ENCODE measurements at regions not wholly inside any gene's neighbourhood (a gene's known extent, or its start where the extent isn't known, plus 50 kb on each side); places are given as distances from the start of the nearest gene placed in this dataset.

- no peak for DNase-seq
Measured at GRCh38 chr9:117546894-117547678, 132.2 kb upstream of the ASTN2 start.

- DNase-seq = no peak
Measured at GRCh38 chr9:117545846-117546245, 131.0 kb upstream of the ASTN2 start.

GRCh38 chr9:117543089-117543488, 128.2 kb upstream of the ASTN2 start:
- no peak for DNase-seq

- no peak for DNase-seq
Measured at GRCh38 chr9:117542021-117542420, 127.2 kb upstream of the ASTN2 start.

GRCh38 chr9:117541181-117541580, 126.3 kb upstream of the ASTN2 start:
- no peak for DNase-seq

- no peak for DNase-seq
Measured at GRCh38 chr9:117535973-117536372, 121.1 kb upstream of the ASTN2 start.

- no peak for DNase-seq
Measured at GRCh38 chr9:117535434-117535833, 120.6 kb upstream of the ASTN2 start.

GRCh38 chr9:117528225-117528624, 113.4 kb upstream of the ASTN2 start:
- DNase-seq = no peak

- no peak for DNase-seq
Measured at GRCh38 chr9:117526674-117527073, 111.8 kb upstream of the ASTN2 start.

GRCh38 chr9:117523531-117524153, 108.8 kb upstream of the ASTN2 start:
- no peak for DNase-seq

- no peak for DNase-seq
Measured at GRCh38 chr9:117521293-117521692, 106.4 kb upstream of the ASTN2 start.

- DNase-seq = no peak
Measured at GRCh38 chr9:117516676-117517632, 102.1 kb upstream of the ASTN2 start.

GRCh38 chr9:117511852-117512481, 97.1 kb upstream of the ASTN2 start:
- no peak for DNase-seq

- DNase-seq = no peak
Measured at GRCh38 chr9:117496307-117496706, 81.5 kb upstream of the ASTN2 start.

GRCh38 chr9:117494401-117495090, 79.7 kb upstream of the ASTN2 start:
- DNase-seq = no peak

- no peak for DNase-seq
Measured at GRCh38 chr9:117492476-117492875, 77.6 kb upstream of the ASTN2 start.

GRCh38 chr9:117491491-117491890, 76.6 kb upstream of the ASTN2 start:
- DNase-seq = no peak

- DNase-seq = no peak
Measured at GRCh38 chr9:117490199-117490598, 75.3 kb upstream of the ASTN2 start.

GRCh38 chr9:117488659-117489058, 73.8 kb upstream of the ASTN2 start:
- DNase-seq = no peak

- DNase-seq = no peak
Measured at GRCh38 chr9:117487555-117488175, 72.8 kb upstream of the ASTN2 start.

- no peak for DNase-seq
Measured at GRCh38 chr9:117486426-117486825, 71.6 kb upstream of the ASTN2 start.

GRCh38 chr9:117485176-117485575, 70.3 kb upstream of the ASTN2 start:
- no peak for DNase-seq
